GM12878 (cell line): ENCODE measurements at regions not wholly inside any gene's neighbourhood (a gene's known extent, or its start where the extent isn't known, plus 50 kb on each side); places are given as distances from the start of the nearest gene placed in this dataset.

ENCODE experiments used
- ATAC-seq: fragments of 200-7000 bp; cut with Tn5 transposase; 3 replicates; pipeline ENCODE4 v1.9.1; 2020; ENCODE audit warnings: mild to moderate bottlenecking, moderate library complexity
- BruUV-seq: library from RNA; stranded (reverse); fragments of 400-500 nt; replicated peaks from 2 replicates; lab custom pipeline; 2021; lab: Mats Ljungman, UMichigan
- CTCF ChIA-PET: fragments of 300-600 bp; sonication (Branson Sonifier 250); formaldehyde crosslinking; extraction: SDS; loops from one replicate; lab custom pipeline; 2021; ENCODE audit warnings: inconsistent platforms; lab: Yijun Ruan, JAX
- POLR2A ChIA-PET: fragments of 350-600 bp; formaldehyde crosslinking; extraction: SDS; loops from one replicate; lab custom pipeline; 2021; ENCODE audit warnings: inconsistent platforms; lab: Charles Lee
- RAD21 ChIA-PET: fragments of 300-600 bp; sonication (Branson Sonifier 250); formaldehyde crosslinking; loops from one replicate; lab custom pipeline; 2023; ENCODE audit warnings: antibody characterized with exemption; ENCODE audit not compliant: unreplicated experiment; lab: Charles Lee
- SMC1A ChIA-PET: fragments of 300-600 bp; sonication (Branson Sonifier 250); formaldehyde crosslinking; loops from one replicate; lab custom pipeline; 2023; ENCODE audit not compliant: unreplicated experiment, uncharacterized antibody; lab: Charles Lee
- DNase-seq: peaks from one replicate; pipeline ENCODE4 v3.0.0-alpha.2; 2011; ENCODE audit warnings: low read depth, low spot score
- FAIRE-seq: peaks from 3 replicates; lab custom pipeline; 2011; peaks lifted over from hg19 to GRCh38; lab: Jason Lieb, UNC
- H2AFZ ChIP-seq: 2 replicates; pipeline ENCODE4 v1.6.0; 2011; ENCODE audit warnings: low read depth, low read length, control low read depth; ENCODE audit not compliant: control insufficient read depth
- H3K27ac ChIP-seq: 2 replicates; pipeline ENCODE4 v1.5.1; 2011; ENCODE audit warnings: control low read depth; ENCODE audit not compliant: control insufficient read depth, insufficient read depth
- H3K27me3 ChIP-seq, 2 experiments: replicated peaks in 1 of 2; 2 replicates each; pipeline versions ENCODE4 v1.6.0 to v1.6.1; 2011; ENCODE audit warnings: low read length in 1 of 2; ENCODE audit not compliant: control insufficient read depth in 2 of 2, insufficient read depth in 2 of 2
- H3K36me3 ChIP-seq, 2 experiments: 2 replicates each; pipeline ENCODE4 v1.5.1; 2011; ENCODE audit warnings: low read length in 1 of 2; ENCODE audit not compliant: control insufficient read depth in 2 of 2, insufficient read depth in 2 of 2
- H3K4me1 ChIP-seq: 2 replicates; pipeline ENCODE4 v1.6.1; 2011; ENCODE audit warnings: mild to moderate bottlenecking, low read length, moderate library complexity, mixed read lengths; ENCODE audit not compliant: control insufficient read depth, insufficient read depth
- H3K4me2 ChIP-seq: 2 replicates; pipeline ENCODE4 v1.6.0; 2011; ENCODE audit warnings: control low read depth; ENCODE audit not compliant: control insufficient read depth, insufficient read depth
- H3K4me3 ChIP-seq: fragments of 200-600 bp; sonication (generic); 2 replicates; pipeline ENCODE4 v1.5.1; 2016
- H3K79me2 ChIP-seq: 2 replicates; pipeline ENCODE4 v1.6.0; 2011; ENCODE audit warnings: low read length; ENCODE audit not compliant: control insufficient read depth, insufficient read depth
- H3K9ac ChIP-seq: 2 replicates; pipeline ENCODE4 v1.8.0; 2011; ENCODE audit warnings: low read length, control low read depth, mixed read lengths; ENCODE audit not compliant: control insufficient read depth, insufficient read depth
- H3K9me3 ChIP-seq: replicated peaks from 3 replicates; pipeline ENCODE4 v1.5.1; 2011; ENCODE audit warnings: mild to moderate bottlenecking, low read length; ENCODE audit not compliant: control insufficient read depth, insufficient read depth
- H4K20me1 ChIP-seq: 2 replicates; pipeline ENCODE4 v1.6.0; 2011; ENCODE audit not compliant: control insufficient read depth, insufficient read depth
- BCLAF1 ChIP-seq: fragments of 450-650 bp; IDR thresholded peaks from 2 replicates; pipeline ENCODE4 v1.6.1; 2017; ENCODE audit warnings: antibody characterized with exemption, mild to moderate bottlenecking, moderate library complexity
- BMI1 ChIP-seq: fragments of 450-650 bp; IDR thresholded peaks from 2 replicates; pipeline ENCODE4 v1.6.1; 2016; ENCODE audit warnings: mild to moderate bottlenecking, moderate library complexity, borderline replicate concordance
- CREM ChIP-seq: IDR thresholded peaks from 2 replicates; pipeline ENCODE4 v1.6.1; 2014; ENCODE audit warnings: antibody characterized with exemption, low read depth
- CUX1 ChIP-seq: IDR thresholded peaks from 2 replicates; pipeline ENCODE4 v1.6.1; 2012; ENCODE audit warnings: improper control_type of control experiment, low read depth, low read length; ENCODE audit not compliant: insufficient replicate concordance
- GATAD2B ChIP-seq: fragments of 450-650 bp; conservative IDR thresholded peaks from 2 replicates; pipeline ENCODE4 v1.6.1; 2017; ENCODE audit warnings: low read depth, mild to moderate bottlenecking, moderate library complexity
- HCFC1 ChIP-seq: fragments of 150-350 bp; IDR thresholded peaks from 2 replicates; pipeline ENCODE4 v1.6.1; 2014; ENCODE audit warnings: low read length
- JUNB ChIP-seq: IDR thresholded peaks from 2 replicates; pipeline ENCODE4 v1.6.1; 2016; ENCODE audit warnings: antibody characterized with exemption, mild to moderate bottlenecking
- KLF5 ChIP-seq: fragments of 450-650 bp; IDR thresholded peaks from 2 replicates; pipeline ENCODE4 v1.6.1; 2014; ENCODE audit warnings: mild to moderate bottlenecking; ENCODE audit not compliant: partially characterized antibody
- RFX5 ChIP-seq: IDR thresholded peaks from 2 replicates; pipeline ENCODE4 v1.6.1; 2011; ENCODE audit warnings: low read depth, low read length, improper control_type of control experiment
- SIX5 ChIP-seq: IDR thresholded peaks from 2 replicates; pipeline ENCODE4 v1.6.1; 2011; ENCODE audit warnings: mild to moderate bottlenecking, low read depth, low read length, moderate library complexity; ENCODE audit not compliant: severe bottlenecking
- SMAD1 ChIP-seq: fragments of 450-650 bp; IDR thresholded peaks from 2 replicates; pipeline ENCODE4 v1.6.1; 2018; ENCODE audit warnings: mild to moderate bottlenecking, low read depth; ENCODE audit not compliant: partially characterized antibody
- SMC3 ChIP-seq: IDR thresholded peaks from 2 replicates; pipeline ENCODE4 v1.6.1; 2011; ENCODE audit warnings: low read length, improper control_type of control experiment, borderline replicate concordance
- SRF ChIP-seq, 2 experiments: IDR thresholded peaks; 2 replicates each; pipeline ENCODE4 v1.6.1; 2011; ENCODE audit warnings: low read depth in 2 of 2, low read length in 2 of 2, mild to moderate bottlenecking in 1 of 2, moderate library complexity in 1 of 2
- SUZ12 ChIP-seq: fragments of 200-600 bp; sonication (generic); IDR thresholded peaks from one replicate; pipeline ENCODE4 v1.6.1; 2018; ENCODE audit warnings: antibody characterized with exemption, mild to moderate bottlenecking; ENCODE audit not compliant: unreplicated experiment
- USF2 ChIP-seq: IDR thresholded peaks from 2 replicates; pipeline ENCODE4 v1.6.1; 2011; ENCODE audit warnings: low read depth, low read length, improper control_type of control experiment, borderline replicate concordance
- ZBED1 ChIP-seq: IDR thresholded peaks from 2 replicates; pipeline ENCODE4 v1.6.1; 2016; ENCODE audit warnings: borderline replicate concordance
- ZNF384 ChIP-seq: IDR thresholded peaks from 2 replicates; pipeline ENCODE4 v1.6.1; 2012; ENCODE audit warnings: low read depth, mild to moderate bottlenecking, low read length, improper control_type of control experiment, borderline replicate concordance
- WGBS: methylation state at CpG from one replicate; pipeline ENCODE4 v1.1.6; 2016; ENCODE audit warnings: low lambda C conversion rate; ENCODE audit not compliant: insufficient replicate concordance, insufficient coverage; ENCODE audit errors: missing lambda C conversion rate; 5-methylcytosine and 5-hydroxymethylcytosine counted together
- in situ Hi-C: fragments of 300-500 bp; cut with MboI; formaldehyde crosslinking; loops from 9 replicates; pipeline ENCODE4 v1.14.3; 2018; ENCODE audit warnings: mixed read lengths
- intact Hi-C: fragments of 100-400 bp; cut with micrococcal nuclease; formaldehyde crosslinking; loops from one replicate; pipeline ENCODE4 v1.14.2; 2022; ENCODE audit not compliant: unreplicated experiment

- intact Hi-C loops: no loop called here
- in situ Hi-C loops: no loop called here
- Histone ChIP-seq H3K27ac (no peak overlapping the region), H3K9ac (no peak overlapping the region), H4K20me1 (no peaks in the 10 kb centered on the region), H3K36me3 (no peaks in the 10 kb centered on the region), H3K4me2 (no peak overlapping the region)
- no peak for DNase-seq
- ChIA-PET POLR2A (no interaction called here), CTCF (interaction anchor here (1.1 to 1.2 kb wide), 2 partner anchors 21 to 204 kb away, joined by 4 to 5 read pairs; no protein-coding TSS in a partner anchor), RAD21 (no interaction called here)
- BruUV-seq: no TSS peak
- TF ChIP-seq ZNF384 (no peak), USF2 (no peak), KLF5 (no peak), BMI1 (no peak), ZBED1 (no peak), RFX5 (no peak), SRF (IDR thresholded peaks at IDR 0.05; ENCODE audit: low read depth in 2 of 2, low read length in 2 of 2) (no peak), CUX1 (no peak), SUZ12 (no peak), SMAD1 (no peak), JUNB (no peak), BCLAF1 (no peak), CREM (no peak), GATAD2B (no peak), SMC3 (no peak), HCFC1 (no peak), SIX5 (no peak)
- TF ChIP-seq, all 136 proteins: peak for 0
- H2AFZ ChIP-seq: no peak overlapping the region
- no peaks in the 10 kb centered on the region for H3K79me2 ChIP-seq
- no peak overlapping the region for H3K4me3 ChIP-seq
- no peaks in the 10 kb centered on the region for H3K4me1 ChIP-seq
- no peak for FAIRE-seq
- SMC1A ChIA-PET: interaction anchor here (0.9 to 1.2 kb wide), 2 partner anchors 9 to 104 kb away, joined by 3 read pairs; no protein-coding TSS in a partner anchor
- no peak for ATAC-seq
- H3K9me3 ChIP-seq: no peaks in the 10 kb centered on the region
- no peaks in the 10 kb centered on the region for H3K27me3 ChIP-seq
- 56% methylated on average over 3 of the region's 3 CpGs for WGBS
These were observed 90.5 kb upstream of the ANXA1 start for GRCh38 chr9:73061146-73061545.
